Large intestine (tissue), 3 donors: ENCODE measurements at regions not wholly inside any gene's neighbourhood (a gene's known extent, or its start where the extent isn't known, plus 50 kb on each side); places are given as distances from the start of the nearest gene placed in this dataset.
A peak's percentile ranks its signal among the peaks of the same experiment; 100 is the strongest.

Source experiments
- DNase-seq, 2 donors: peaks; one replicate each; pipeline versions ENCODE4 v3.0.0 to v3.0.0-alpha.2; 2013
- H3K27ac ChIP-seq: one replicate; pipeline ENCODE4 v1.5.1; 2013; ENCODE audit warnings: low read length
- H3K27me3 ChIP-seq: 2 replicates; pipeline ENCODE4 v1.6.1; 2013; ENCODE audit warnings: low read length; ENCODE audit not compliant: control insufficient read depth, insufficient read depth
- H3K36me3 ChIP-seq: 2 replicates; pipeline ENCODE4 v1.6.1; 2013; ENCODE audit warnings: low read length; ENCODE audit not compliant: control insufficient read depth, insufficient read depth
- H3K4me1 ChIP-seq: one replicate; pipeline ENCODE4 v1.6.1; 2013; ENCODE audit warnings: low read length; ENCODE audit not compliant: control insufficient read depth, insufficient read depth
- H3K4me3 ChIP-seq: one replicate; pipeline ENCODE4 v1.5.1; 2013; ENCODE audit warnings: low read length
- H3K9me3 ChIP-seq: one replicate; pipeline ENCODE4 v1.6.1; 2013; ENCODE audit warnings: mild to moderate bottlenecking, low read depth, low read length, moderate library complexity; ENCODE audit not compliant: control insufficient read depth
- WGBS: methylation state at CpG from one replicate; pipeline ENCODE4 v1.1.5; 2013; ENCODE audit warnings: low lambda C conversion rate; ENCODE audit not compliant: insufficient coverage; 5-methylcytosine and 5-hydroxymethylcytosine counted together

DNA sequence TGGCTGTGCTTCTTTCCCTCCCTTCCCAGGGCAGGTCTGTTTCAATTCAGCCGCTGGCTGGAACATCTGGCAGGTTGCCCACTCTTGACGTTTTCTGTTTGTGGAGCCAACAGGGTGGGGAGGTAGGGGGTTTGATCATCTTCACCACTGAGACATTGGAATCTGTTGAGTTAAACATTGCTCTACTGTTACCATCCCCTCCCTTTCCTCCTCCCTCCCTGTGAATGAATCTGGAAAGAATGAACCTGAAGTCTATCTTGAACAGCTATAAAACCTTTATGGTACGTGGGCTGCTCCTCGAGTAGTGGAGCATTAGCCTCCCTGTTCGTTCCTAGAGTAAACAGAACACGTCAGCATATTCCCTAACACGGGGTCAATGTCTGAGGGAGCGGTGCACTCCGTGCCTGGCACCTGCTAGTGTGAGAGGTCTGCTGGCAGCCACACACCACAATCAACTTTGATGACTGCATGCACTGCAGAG, 249.9 kb upstream of the RBBP8 start:
- WGBS, result no CpG with 5 or more reads among the region's 9 CpGs
- H3K4me3 ChIP-seq, result no peak overlapping the region
- DNase-seq, result peak; percentile 98 to 99

DNA sequence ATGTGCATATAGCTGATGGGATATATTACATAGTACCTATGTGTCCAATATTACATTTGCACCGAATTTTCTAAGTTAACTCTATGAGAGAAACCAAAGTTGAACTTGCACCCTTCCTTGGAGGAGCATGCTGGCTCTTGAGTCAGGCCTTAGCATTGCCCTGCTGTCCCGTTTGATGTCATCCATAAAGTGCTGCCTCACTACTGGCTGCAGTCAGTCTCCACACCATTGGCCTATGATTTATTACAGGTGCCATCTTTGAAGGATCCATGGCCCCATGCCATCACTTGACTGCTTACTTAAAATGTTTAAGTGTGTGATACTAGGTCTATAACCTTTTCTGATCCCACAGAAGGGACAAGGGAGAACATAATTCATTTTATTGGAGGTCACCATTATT, 249.3 kb upstream of the RBBP8 start:
- WGBS, result no CpG with 5 or more reads among the region's 2 CpGs
- Histone ChIP-seq H3K9me3 (no peaks in the 10 kb centered on the region), H3K4me1 (peaks cover 37% of the 10 kb centered on the region), H3K4me3 (no peak overlapping the region), H3K36me3 (no peaks in the 10 kb centered on the region), H3K27me3 (no peaks in the 10 kb centered on the region), H3K27ac (peak overlapping the region; percentile 92)
- DNase-seq, result no peak

More for the DNA sequence above, 249.9 kb upstream of the RBBP8 start:
- peaks cover 37% of the 10 kb centered on the region for H3K4me1 ChIP-seq
- H3K27ac ChIP-seq, result peak overlapping the region; percentile 92
- no peaks in the 10 kb centered on the region for H3K27me3 ChIP-seq
- H3K36me3 ChIP-seq, result no peaks in the 10 kb centered on the region
- no peaks in the 10 kb centered on the region for H3K9me3 ChIP-seq

DNA sequence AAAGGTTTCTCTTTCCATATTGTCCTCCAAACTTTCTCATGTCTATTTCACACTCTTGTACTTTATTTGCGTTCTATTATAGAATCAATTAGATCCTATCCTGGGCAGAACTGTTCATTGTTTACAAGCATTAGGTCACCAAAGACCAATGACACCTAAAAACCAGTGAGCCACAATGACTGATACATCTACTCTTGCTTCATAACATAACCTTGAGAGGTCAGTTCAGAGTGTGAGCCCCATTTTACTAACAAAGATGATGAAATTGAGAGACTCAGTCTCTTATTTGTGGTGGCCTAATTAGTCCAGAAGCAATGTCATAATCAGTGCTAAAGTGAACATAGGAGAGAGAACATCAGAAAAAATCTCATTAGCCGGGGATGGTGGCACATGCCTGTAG, 248.9 kb upstream of the RBBP8 start:
- Histone ChIP-seq H3K36me3 (no peaks in the 10 kb centered on the region), H3K4me3 (no peak overlapping the region), H3K9me3 (no peaks in the 10 kb centered on the region), H3K27me3 (no peaks in the 10 kb centered on the region), H3K27ac (peak overlapping the region; percentile 92), H3K4me1 (peaks cover 37% of the 10 kb centered on the region)
- DNase-seq, result peak in 1 of 2 donors; percentile 45
- WGBS, result no CpG with 5 or more reads among the region's 2 CpGs

DNA sequence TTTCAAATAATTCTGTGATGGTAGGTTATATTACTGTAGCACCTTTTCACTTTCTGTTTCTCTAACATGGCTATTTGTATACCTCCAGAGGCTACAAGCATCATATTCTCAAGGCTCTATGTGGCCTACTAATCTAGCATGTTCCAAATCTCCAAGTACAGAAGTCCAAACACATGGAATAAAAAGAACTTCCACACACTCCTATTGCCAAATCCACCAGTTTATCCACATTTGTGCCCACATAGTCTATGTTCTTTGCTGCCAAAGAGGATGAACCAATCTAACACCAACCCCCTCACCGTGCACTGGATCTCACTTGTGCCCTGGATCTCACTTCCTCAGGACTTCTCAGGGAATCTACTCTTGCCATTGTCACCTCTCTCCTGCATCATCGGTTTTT, 247.3 kb upstream of the RBBP8 start:
- Histone ChIP-seq H3K4me1 (peaks cover 34% of the 10 kb centered on the region), H3K36me3 (no peaks in the 10 kb centered on the region), H3K27me3 (no peaks in the 10 kb centered on the region), H3K4me3 (no peak overlapping the region), H3K27ac (no peak overlapping the region), H3K9me3 (no peaks in the 10 kb centered on the region)
- peak in 1 of 2 donors; percentile 28 for DNase-seq
- no CpG with 5 or more reads among the region's 2 CpGs for WGBS

DNA sequence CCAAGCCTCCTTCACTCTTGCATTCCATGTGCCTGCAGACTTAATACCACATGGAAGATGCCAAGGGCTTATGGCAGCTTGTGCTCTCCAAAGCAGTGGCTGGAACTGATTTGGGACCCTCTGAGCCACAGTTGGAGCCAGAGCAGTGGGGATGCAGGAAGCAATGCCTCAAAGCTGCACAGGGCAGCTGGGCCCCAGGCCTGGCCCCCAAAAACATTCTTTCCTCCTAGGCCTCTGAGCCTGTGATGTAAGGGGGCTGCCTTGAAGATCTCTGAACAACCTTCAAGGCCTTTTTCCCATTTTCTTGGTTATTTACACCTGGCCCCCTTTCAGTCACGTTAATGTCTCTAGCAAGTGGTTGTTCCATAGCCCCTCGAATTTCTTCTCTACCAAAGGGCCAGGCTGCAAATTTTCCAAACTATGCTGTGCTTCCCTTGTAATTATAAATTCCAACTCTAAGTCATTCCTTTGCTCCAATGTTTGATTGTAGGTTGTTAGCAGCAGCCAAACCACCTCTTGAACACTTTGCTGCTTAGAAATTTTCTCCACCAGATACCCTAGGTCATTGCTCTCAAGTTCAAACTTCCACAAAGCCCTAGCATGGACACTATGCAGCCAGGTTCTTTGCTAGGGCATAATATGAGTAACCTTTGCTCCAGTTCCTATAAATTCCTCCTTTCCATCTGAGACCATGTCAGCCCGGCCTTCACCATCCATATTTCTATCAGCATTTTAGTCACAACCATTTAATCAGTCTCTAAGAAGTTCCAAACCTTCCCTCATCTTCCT, 245.0 kb upstream of the RBBP8 start:
- peak in 1 of 2 donors; percentile 47 for DNase-seq
- H3K27ac ChIP-seq, result no peak overlapping the region
- WGBS, result 44% methylated on average over 2 of the region's 3 CpGs

DNA sequence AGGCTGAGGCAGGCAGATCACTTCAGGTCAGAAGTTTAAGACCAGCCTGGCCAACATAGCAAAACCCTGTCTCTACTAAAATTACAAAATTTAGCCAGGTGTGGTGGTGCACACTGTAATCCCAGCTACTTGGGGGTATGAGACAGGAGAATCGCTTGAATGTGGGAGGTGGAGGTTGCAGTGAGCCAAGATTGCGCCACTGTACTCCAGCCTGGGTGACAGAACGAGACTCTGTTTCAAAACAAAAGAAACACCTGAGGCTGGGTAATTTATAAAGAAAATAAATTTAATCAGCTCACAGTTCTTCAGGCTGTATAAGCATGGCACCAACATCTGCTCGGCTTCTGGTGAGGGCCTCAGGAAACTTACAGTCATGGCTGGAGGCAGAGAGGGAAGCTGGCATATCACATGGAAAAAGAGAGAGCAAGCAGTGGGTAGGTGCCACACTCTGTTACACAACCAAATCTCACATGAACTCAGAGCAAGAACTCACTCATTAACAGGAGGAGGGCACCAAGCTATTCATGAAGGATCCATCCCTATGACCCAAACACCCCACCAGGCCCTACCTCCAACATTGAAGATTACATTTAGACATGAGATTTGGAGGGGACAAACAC, 244.1 kb upstream of the RBBP8 start:
- H3K4me3 ChIP-seq, result no peak overlapping the region
- no CpG with 5 or more reads among the region's 4 CpGs for WGBS
- no peaks in the 10 kb centered on the region for H3K27me3 ChIP-seq
- H3K36me3 ChIP-seq, result no peaks in the 10 kb centered on the region
- H3K4me1 ChIP-seq, result peaks cover 12% of the 10 kb centered on the region
- H3K27ac ChIP-seq, result no peak overlapping the region
- H3K9me3 ChIP-seq, result no peaks in the 10 kb centered on the region
- DNase-seq, result no peak

More for the DNA sequence above, 245.0 kb upstream of the RBBP8 start:
- Histone ChIP-seq H3K36me3 (no peaks in the 10 kb centered on the region), H3K4me1 (peaks cover 17% of the 10 kb centered on the region), H3K27me3 (no peaks in the 10 kb centered on the region), H3K9me3 (no peaks in the 10 kb centered on the region), H3K4me3 (no peak overlapping the region)

DNA sequence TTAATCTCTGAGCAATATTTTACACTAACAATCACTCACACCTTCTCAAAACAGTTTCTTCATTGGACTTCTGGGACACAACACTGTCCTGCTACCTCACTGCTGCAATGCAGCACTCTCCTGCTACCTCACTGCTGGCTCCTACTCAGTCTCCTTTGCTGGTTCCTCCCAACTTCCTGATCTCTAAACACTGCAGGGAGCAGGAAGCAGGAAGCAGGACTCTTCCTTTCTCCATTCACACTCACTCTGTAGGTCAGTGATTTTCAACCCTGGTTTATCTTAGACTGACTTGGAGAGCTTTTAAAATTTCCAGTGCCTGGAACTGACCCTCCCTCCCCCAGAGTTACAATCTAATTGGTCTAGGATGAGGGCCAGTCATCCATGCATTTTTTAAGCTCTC, 243.4 kb upstream of the RBBP8 start:
- H3K36me3 ChIP-seq, result no peaks in the 10 kb centered on the region
- DNase-seq, result peak in 1 of 2 donors; percentile 21
- no peak overlapping the region for H3K4me3 ChIP-seq
- H3K27ac ChIP-seq, result no peak overlapping the region
- no peaks in the 10 kb centered on the region for H3K27me3 ChIP-seq
- peaks cover 5% of the 10 kb centered on the region for H3K4me1 ChIP-seq
- no peaks in the 10 kb centered on the region for H3K9me3 ChIP-seq

- Histone ChIP-seq H3K36me3 (no peaks in the 10 kb centered on the region), H3K27ac (no peak overlapping the region), H3K9me3 (no peaks in the 10 kb centered on the region), H3K27me3 (no peaks in the 10 kb centered on the region), H3K4me1 (peaks cover 3% of the 10 kb centered on the region), H3K4me3 (no peak overlapping the region)
- WGBS, result 0% methylated on average over 1 of the region's 1 CpG
- DNase-seq, result no peak
These were observed 242.6 kb upstream of the RBBP8 start for GRCh38 chr18:22690556-22690955.

GRCh38 chr18:22691946-22692710, 241.0 kb upstream of the RBBP8 start:
- H3K9me3 ChIP-seq, result no peaks in the 10 kb centered on the region
- no peak overlapping the region for H3K4me3 ChIP-seq
- H3K27me3 ChIP-seq, result no peaks in the 10 kb centered on the region
- DNase-seq, result peak in 1 of 2 donors; percentile 21
- 100% methylated on average over 1 of the region's 2 CpGs for WGBS
- peaks cover 3% of the 10 kb centered on the region for H3K4me1 ChIP-seq
- no peaks in the 10 kb centered on the region for H3K36me3 ChIP-seq
- no peak overlapping the region for H3K27ac ChIP-seq

- peak; percentile 68 to 81 for DNase-seq
These were observed 238.2 kb upstream of the RBBP8 start for GRCh38 chr18:22694954-22695353.

More at GRCh38 chr18:22694954-22695353, 238.2 kb upstream of the RBBP8 start:
- Histone ChIP-seq H3K9me3 (peaks cover 3% of the 10 kb centered on the region), H3K4me3 (no peak overlapping the region), H3K4me1 (peaks cover 3% of the 10 kb centered on the region), H3K27me3 (no peaks in the 10 kb centered on the region), H3K27ac (peak overlapping the region; percentile 58), H3K36me3 (no peaks in the 10 kb centered on the region)
- WGBS, result 60% methylated on average over 1 of the region's 8 CpGs
